Spleen (tissue), 11 donors: ENCODE measurements at regions not wholly inside any gene's neighbourhood (a gene's known extent, or its start where the extent isn't known, plus 50 kb on each side); places are given as distances from the start of the nearest gene placed in this dataset.
A peak's percentile ranks its signal among the peaks of the same experiment; 100 is the strongest.

ENCODE experiments used
- DNase-seq: peaks from one replicate; pipeline ENCODE4 v3.0.0-alpha.2; 2020
- H3K27ac ChIP-seq, 8 donors: fragments of 200-600 bp; sonication (generic) in 7 of 8; 1 replicate in 4 of 8; 2 replicates in 4 of 8; pipeline versions ENCODE4 v1.5.0 to v1.8.0; 2016 to 2021; ENCODE audit warnings: inconsistent platforms in 4 of 8, mild to moderate bottlenecking in 4 of 8, moderate library complexity in 1 of 8
- H3K27me3 ChIP-seq, 7 donors: fragments of 200-600 bp; sonication (generic) in 6 of 7; replicated peaks in 1 of 7; 1 replicate in 4 of 7; 2 replicates in 3 of 7; pipeline versions ENCODE4 v1.5.0 to v1.8.0; 2016 to 2021; ENCODE audit warnings: inconsistent platforms in 3 of 7, mild to moderate bottlenecking in 1 of 7
- H3K36me3 ChIP-seq, 6 donors: fragments of 200-600 bp; sonication (generic) in 5 of 6; 1 replicate in 4 of 6; 2 replicates in 2 of 6; pipeline versions ENCODE4 v1.5.0 to v1.8.0; 2016 to 2021; ENCODE audit warnings: inconsistent platforms in 2 of 6
- H3K4me1 ChIP-seq, 6 donors: fragments of 200-600 bp; sonication (generic) in 5 of 6; 1 replicate in 3 of 6; 2 replicates in 3 of 6; pipeline versions ENCODE4 v1.5.0 to v1.8.0; 2016 to 2021; ENCODE audit warnings: inconsistent platforms in 3 of 6
- H3K4me3 ChIP-seq, 8 donors: fragments of 200-600 bp; sonication (generic) in 7 of 8; 1 replicate in 4 of 8; 2 replicates in 4 of 8; pipeline versions ENCODE4 v1.5.0 to v1.8.0; 2016 to 2021; ENCODE audit warnings: inconsistent platforms in 4 of 8, mild to moderate bottlenecking in 4 of 8, moderate library complexity in 2 of 8
- H3K9me3 ChIP-seq, 8 donors: fragments of 200-600 bp; sonication (generic) in 7 of 8; 1 replicate in 4 of 8; 2 replicates in 4 of 8; pipeline versions ENCODE4 v1.5.0 to v1.8.0; 2016 to 2021; ENCODE audit warnings: inconsistent platforms in 4 of 8
- POLR2A ChIP-seq, 3 donors: fragments of 450-650 bp; IDR thresholded peaks; one replicate each; pipeline ENCODE4 v1.5.1; 2017; ENCODE audit warnings: antibody characterized with exemption in 3 of 3, mild to moderate bottlenecking in 1 of 3
- POLR2AphosphoS5 ChIP-seq, 3 donors: sonication (generic); formaldehyde crosslinking; IDR thresholded peaks; one replicate each; pipeline ENCODE4 v1.5.1; 2017; ENCODE audit warnings: antibody characterized with exemption in 3 of 3
- WGBS, 5 donors: extraction: QIAGEN DNeasy Blood & Tissue Kit in 3 of 5; methylation state at CpG; one replicate each; pipeline versions ENCODE4 v1.1.5 to v1.1.7; 2013 to 2018; 5-methylcytosine and 5-hydroxymethylcytosine counted together
- intact Hi-C: fragments of 100-400 bp; cut with DNase I; formaldehyde crosslinking; loops from one replicate; pipeline ENCODE4 v1.15.0; 2023; ENCODE audit warnings: low total_unique reads
- TF ChIP-seq, protein P1 (sequence below), 11 experiments: fragments of 200-600 bp in 7 of 11; fragments of 450-650 bp in 4 of 11; sonication (generic) in 4 of 11; IDR thresholded peaks in 8 of 11; conservative IDR thresholded peaks in 3 of 11; 1 replicate in 7 of 11; 2 replicates in 4 of 11; pipeline versions ENCODE4 v1.4.0 to v1.8.0; 2016 to 2021; ENCODE audit warnings: antibody characterized with exemption in 11 of 11, inconsistent platforms in 4 of 11, mild to moderate bottlenecking in 1 of 11
- donor health status: healthy with polysubstance abuse.
- donor health status: DM: no; HTN: no; CAD: no; lungs with moderate emphysema.
- donor health status: DM: no; HTN: no; CAD: no.
- donor health status: Bipolar disorder and iron deficiency.
- donor health status: healthy.
- donor health status: DM: no; HTN: no; CAD: no.
- donor health status: DM: yes; HTN: yes; CAD: no.

DNA sequence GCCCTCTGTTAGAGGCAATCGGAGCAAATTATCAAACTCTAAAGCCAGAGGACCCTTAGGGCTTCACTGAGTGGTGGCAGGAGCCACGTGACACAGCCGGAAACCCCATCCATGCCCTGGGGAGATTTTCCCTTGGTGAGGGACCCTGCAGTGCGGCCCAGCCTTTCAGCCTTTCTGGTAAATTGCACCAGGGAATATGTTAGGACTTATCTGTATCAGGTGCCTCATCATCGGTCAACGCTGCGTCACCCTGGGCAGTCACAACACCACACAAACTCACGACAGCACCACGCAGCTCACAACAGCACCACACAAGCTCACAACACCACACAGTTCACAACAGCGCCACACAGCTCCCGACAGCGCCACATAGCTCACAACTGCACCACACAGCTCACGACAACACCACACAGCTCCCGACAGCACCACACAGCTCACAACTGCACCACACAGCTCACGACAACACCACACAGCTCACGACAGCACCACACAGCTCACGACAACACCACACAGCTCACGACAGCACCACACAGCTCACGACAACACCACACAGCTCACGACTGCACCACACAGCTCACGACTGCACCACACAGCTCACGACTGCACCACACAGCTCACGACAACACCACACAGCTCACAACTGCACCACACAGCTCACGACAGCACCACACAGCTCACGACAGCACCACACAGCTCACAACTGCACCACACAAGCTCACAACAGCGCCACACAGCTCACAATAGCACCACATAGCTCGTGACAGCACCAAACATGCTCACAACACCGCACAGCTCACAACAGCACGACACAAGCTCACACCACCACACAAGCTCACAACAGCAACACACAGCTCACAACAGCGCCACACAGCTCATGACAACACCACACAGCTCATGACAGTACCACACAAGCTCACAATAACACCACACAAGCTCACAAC lies 199.0 kb downstream of the DLL1 start:
- H3K36me3 ChIP-seq = no peaks in the 10 kb centered on the region
- H3K4me3 ChIP-seq = no peak overlapping the region
- H3K4me1 ChIP-seq = peaks cover 16 to 33% (median 25%) of the 10 kb centered on the region in 6 donors
- intact Hi-C loops = no loop called here
- TF ChIP-seq, protein P1, sequence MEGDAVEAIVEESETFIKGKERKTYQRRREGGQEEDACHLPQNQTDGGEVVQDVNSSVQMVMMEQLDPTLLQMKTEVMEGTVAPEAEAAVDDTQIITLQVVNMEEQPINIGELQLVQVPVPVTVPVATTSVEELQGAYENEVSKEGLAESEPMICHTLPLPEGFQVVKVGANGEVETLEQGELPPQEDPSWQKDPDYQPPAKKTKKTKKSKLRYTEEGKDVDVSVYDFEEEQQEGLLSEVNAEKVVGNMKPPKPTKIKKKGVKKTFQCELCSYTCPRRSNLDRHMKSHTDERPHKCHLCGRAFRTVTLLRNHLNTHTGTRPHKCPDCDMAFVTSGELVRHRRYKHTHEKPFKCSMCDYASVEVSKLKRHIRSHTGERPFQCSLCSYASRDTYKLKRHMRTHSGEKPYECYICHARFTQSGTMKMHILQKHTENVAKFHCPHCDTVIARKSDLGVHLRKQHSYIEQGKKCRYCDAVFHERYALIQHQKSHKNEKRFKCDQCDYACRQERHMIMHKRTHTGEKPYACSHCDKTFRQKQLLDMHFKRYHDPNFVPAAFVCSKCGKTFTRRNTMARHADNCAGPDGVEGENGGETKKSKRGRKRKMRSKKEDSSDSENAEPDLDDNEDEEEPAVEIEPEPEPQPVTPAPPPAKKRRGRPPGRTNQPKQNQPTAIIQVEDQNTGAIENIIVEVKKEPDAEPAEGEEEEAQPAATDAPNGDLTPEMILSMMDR (IDR thresholded peaks at IDR 0.05 in 8 of 11, conservative IDR thresholded peaks at IDR 0.05 in 3 of 11) = no peak
- TF ChIP-seq POLR2A (IDR thresholded peaks at IDR 0.05) (no peak), POLR2AphosphoS5 (IDR thresholded peaks at IDR 0.05) (no peak)
- DNase-seq = peak; percentile 46
- WGBS, 5 donors = 92 to 95% (median 93%) methylated on average over 28 to 30 of the region's 30 CpGs
- peaks cover 0 to 38% (median 1%) of the 10 kb centered on the region in 7 donors for H3K27me3 ChIP-seq
- H3K27ac ChIP-seq = no peak overlapping the region
- H3K9me3 ChIP-seq = no peaks in the 10 kb centered on the region

DNA sequence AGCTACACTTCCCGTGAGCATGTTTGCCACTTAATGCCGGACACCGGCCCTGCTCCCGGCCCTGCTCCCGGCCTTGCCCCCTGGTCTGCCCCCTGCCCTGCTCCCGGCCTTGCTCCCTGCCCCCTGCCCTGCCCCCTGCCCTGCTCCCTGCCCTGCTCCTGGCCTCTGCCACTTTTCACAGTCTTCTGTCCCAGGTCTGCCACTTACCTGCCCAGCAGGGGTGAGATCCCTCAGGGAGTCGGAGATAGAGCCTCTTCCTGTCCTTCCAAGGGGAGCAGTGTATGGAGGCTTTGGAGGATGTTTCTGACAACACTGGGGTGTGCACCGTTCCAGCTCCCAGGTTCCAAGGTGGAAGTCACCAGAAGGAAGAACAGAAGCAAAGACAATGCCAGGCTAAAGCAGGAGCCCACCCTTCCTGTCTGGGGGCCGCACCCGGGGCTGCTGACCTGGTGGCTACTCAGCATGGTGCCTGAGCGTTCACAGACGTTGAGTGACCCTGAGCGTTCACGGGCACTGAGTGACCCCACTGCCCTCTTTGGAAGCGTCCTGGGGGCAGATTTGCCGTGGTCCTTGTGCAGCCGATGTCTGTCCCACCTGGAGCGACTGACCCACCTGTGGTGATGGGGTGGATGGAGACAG lies 199.8 kb downstream of the DLL1 start:
- H3K36me3 ChIP-seq = no peaks in the 10 kb centered on the region
- peak; percentile 69 for DNase-seq
- H3K27ac ChIP-seq = no peak overlapping the region
- H3K27me3 ChIP-seq = peaks cover 0 to 30% (median 0%) of the 10 kb centered on the region in 7 donors
- intact Hi-C loops = no loop called here
- no peaks in the 10 kb centered on the region for H3K9me3 ChIP-seq
- TF ChIP-seq, protein P1 (IDR thresholded peaks at IDR 0.05 in 8 of 11, conservative IDR thresholded peaks at IDR 0.05 in 3 of 11) = no peak
- TF ChIP-seq POLR2A (IDR thresholded peaks at IDR 0.05) = no peak
- no peak for TF ChIP-seq POLR2AphosphoS5 (IDR thresholded peaks at IDR 0.05)
- no peak overlapping the region for H3K4me3 ChIP-seq
- peaks cover 16 to 30% (median 25%) of the 10 kb centered on the region in 6 donors for H3K4me1 ChIP-seq
- 75 to 91% (median 88%) methylated on average over 8 to 18 of the region's 18 CpGs for WGBS, 5 donors

DNA sequence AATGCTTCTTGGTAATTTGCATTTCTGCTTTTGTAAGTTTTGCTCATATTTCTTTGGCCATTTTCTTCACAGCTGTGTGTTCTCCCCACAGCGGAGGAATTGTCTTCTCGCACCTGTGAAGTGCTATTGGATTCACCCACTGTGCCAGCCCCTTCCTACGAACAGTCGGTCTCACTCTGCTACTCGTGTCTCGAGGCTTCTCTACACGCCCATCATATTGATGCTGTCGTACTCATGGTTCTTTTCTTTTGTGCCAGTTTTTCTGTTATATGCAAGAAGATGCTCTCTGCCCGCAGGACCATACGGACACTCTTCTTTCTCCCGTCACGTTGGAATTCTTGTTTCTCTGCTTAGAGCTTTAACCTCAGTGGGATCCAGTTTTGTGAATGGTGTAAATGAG lies 200.3 kb downstream of the DLL1 start:
- 85 to 95% (median 91%) methylated on average over 12 of the region's 12 CpGs for WGBS, 5 donors
- peaks cover 0 to 25% (median 0%) of the 10 kb centered on the region in 7 donors for H3K27me3 ChIP-seq
- no peaks in the 10 kb centered on the region for H3K9me3 ChIP-seq
- H3K36me3 ChIP-seq = no peaks in the 10 kb centered on the region
- intact Hi-C loops = no loop called here
- no peak for TF ChIP-seq POLR2A (IDR thresholded peaks at IDR 0.05)
- no peak for TF ChIP-seq POLR2AphosphoS5 (IDR thresholded peaks at IDR 0.05)
- TF ChIP-seq, protein P1 (IDR thresholded peaks at IDR 0.05 in 8 of 11, conservative IDR thresholded peaks at IDR 0.05 in 3 of 11) = no peak
- H3K4me1 ChIP-seq = peaks cover 16 to 30% (median 25%) of the 10 kb centered on the region in 6 donors
- DNase-seq = peak; percentile 37
- no peak overlapping the region for H3K27ac ChIP-seq
- no peak overlapping the region for H3K4me3 ChIP-seq

DNA sequence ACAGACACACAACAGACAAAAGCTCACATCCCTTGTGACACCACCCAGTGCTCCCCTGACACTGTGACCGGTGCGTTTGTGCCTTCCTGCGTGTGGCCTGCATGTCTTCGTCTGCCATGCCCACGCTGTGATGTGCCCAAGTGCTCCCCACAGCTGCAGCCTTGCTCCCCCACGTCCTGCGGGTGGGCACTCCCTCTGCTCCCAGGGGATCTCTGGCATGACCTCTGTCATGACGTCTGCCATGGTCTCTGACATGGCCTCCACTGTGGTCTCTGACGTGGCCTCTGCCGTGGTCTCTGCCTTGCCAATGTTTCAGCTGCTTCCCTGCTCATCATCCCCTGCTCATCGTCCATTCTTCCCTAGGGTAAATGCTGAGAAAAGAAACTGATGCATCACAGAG lies 200.9 kb downstream of the DLL1 start:
- peak overlapping the region in 1 of 8 donors; percentile 60 for H3K4me3 ChIP-seq
- H3K27ac ChIP-seq = peak overlapping the region in 6 of 8 donors; percentile 1 to 84 (median 50)
- peaks cover 16 to 30% (median 25%) of the 10 kb centered on the region in 6 donors for H3K4me1 ChIP-seq
- WGBS, 5 donors = 38 to 55% (median 49%) methylated on average over 11 of the region's 11 CpGs
- H3K36me3 ChIP-seq = no peaks in the 10 kb centered on the region
- peaks cover 0 to 19% (median 0%) of the 10 kb centered on the region in 7 donors for H3K27me3 ChIP-seq
- DNase-seq = peak; percentile 75
- no peaks in the 10 kb centered on the region for H3K9me3 ChIP-seq
- intact Hi-C loops = no loop called here
- TF ChIP-seq POLR2AphosphoS5 (IDR thresholded peaks at IDR 0.05) (no peak), POLR2A (IDR thresholded peaks at IDR 0.05) (no peak)
- TF ChIP-seq, protein P1 (IDR thresholded peaks at IDR 0.05 in 8 of 11, conservative IDR thresholded peaks at IDR 0.05 in 3 of 11) = no peak
